ENCODE measurements at regions not wholly inside any gene's neighbourhood (a gene's known extent, or its start where the extent isn't known, plus 50 kb on each side); places are given as distances from the start of the nearest gene placed in this dataset.
A peak's percentile ranks its signal among the peaks of the same experiment; 100 is the strongest.

- H3K9me3 Mint-ChIP-seq = no peaks in the 10 kb centered on the region
- no peak for DNase-seq
- no peaks in the 10 kb centered on the region for H3K36me3 Mint-ChIP-seq (ENCODE audit: low read depth)
- peak overlapping the region; percentile 30 for H3K27ac Mint-ChIP-seq
- H3K4me1 Mint-ChIP-seq = no peaks in the 10 kb centered on the region
- TF ChIP-seq CTCF (IDR thresholded peaks at IDR 0.05) = no peak
- no peaks in the 10 kb centered on the region for H3K27me3 Mint-ChIP-seq (ENCODE audit: low read depth, poor library complexity)
- H3K4me3 Mint-ChIP-seq = no peak overlapping the region
Observed at GRCh38 chr5:60520451-60521227, 179.3 kb downstream of the DEPDC1B start.

DNA sequence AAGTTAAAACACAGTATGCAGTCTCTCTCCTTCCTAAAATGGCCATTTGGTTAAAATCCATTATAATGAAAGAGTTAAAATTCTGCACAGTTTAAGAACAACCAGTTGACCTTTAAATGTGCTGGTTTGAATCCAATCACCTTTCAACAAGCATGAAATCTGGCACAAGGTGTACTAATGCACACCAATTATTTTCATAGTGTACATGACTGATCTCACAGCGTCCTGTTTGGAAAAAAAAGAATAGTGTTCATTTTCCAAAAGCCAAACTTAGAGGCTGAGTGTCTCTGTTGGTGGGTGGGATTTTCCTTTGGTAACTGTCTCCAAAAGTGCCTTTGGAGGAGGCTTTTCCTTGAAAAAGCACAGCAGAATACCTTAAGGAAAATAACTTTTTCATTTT is 180.6 kb downstream of the DEPDC1B start:
- Mint-ChIP-seq H3K36me3 (ENCODE audit: low read depth) (no peaks in the 10 kb centered on the region), H3K4me3 (no peak overlapping the region), H3K27me3 (ENCODE audit: low read depth, poor library complexity) (no peaks in the 10 kb centered on the region), H3K27ac (no peak overlapping the region), H3K9me3 (no peaks in the 10 kb centered on the region), H3K4me1 (no peaks in the 10 kb centered on the region)
- TF ChIP-seq CTCF (IDR thresholded peaks at IDR 0.05) = no peak
- no peak for DNase-seq

DNA sequence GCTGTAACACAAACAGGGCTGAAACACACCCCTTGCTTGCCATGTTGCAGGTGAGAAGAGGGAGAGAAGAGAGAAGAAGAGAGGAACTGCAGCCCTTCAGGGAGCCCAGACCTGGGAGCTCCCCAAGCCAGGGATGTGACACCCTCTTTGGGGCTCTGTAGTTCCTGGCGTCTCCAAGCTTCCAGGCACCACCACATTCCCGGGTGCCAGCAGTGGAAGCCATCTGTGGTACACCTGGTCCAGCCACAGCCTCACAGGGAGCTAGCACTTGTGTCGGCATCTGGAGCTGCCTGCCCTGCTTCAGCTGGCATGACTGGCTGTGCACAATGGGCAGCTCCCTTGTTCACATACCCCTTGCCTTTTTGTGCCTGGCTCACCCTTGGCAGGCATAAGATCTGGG is 182.1 kb downstream of the DEPDC1B start:
- Mint-ChIP-seq H3K36me3 (ENCODE audit: low read depth) (no peaks in the 10 kb centered on the region), H3K27me3 (ENCODE audit: low read depth, poor library complexity) (no peaks in the 10 kb centered on the region), H3K4me1 (no peaks in the 10 kb centered on the region), H3K27ac (no peak overlapping the region), H3K9me3 (no peaks in the 10 kb centered on the region), H3K4me3 (no peak overlapping the region)
- TF ChIP-seq CTCF (IDR thresholded peaks at IDR 0.05) = no peak
- DNase-seq = no peak

GRCh38 chr5:60517094-60517694 is 182.8 kb downstream of the DEPDC1B start:
- no peaks in the 10 kb centered on the region for H3K4me1 Mint-ChIP-seq
- H3K4me3 Mint-ChIP-seq = no peak overlapping the region
- no peak for TF ChIP-seq CTCF (IDR thresholded peaks at IDR 0.05)
- no peaks in the 10 kb centered on the region for H3K27me3 Mint-ChIP-seq (ENCODE audit: low read depth, poor library complexity)
- no peak for DNase-seq
- no peaks in the 10 kb centered on the region for H3K9me3 Mint-ChIP-seq
- no peaks in the 10 kb centered on the region for H3K36me3 Mint-ChIP-seq (ENCODE audit: low read depth)
- H3K27ac Mint-ChIP-seq = no peak overlapping the region

DNA sequence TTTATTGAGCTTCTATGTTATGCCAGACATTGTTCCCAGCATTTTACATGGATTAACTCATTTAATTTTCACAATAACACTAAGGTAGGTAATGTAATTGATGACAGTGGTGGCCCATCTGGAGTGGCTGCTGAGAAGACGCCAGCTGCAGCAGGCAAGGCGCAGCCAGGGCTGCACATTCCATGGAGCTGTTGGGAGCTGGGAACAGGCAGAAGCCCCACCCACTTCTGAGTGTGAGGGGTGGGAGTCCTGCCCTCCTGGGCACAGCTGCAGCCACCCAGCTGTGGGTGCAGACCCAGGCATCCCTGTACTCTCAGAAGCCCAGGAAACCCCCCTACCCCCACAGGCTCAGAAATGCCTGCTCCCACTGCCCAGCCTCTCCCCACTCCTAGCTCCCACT is 183.3 kb downstream of the DEPDC1B start:
- no peaks in the 10 kb centered on the region for H3K36me3 Mint-ChIP-seq (ENCODE audit: low read depth)
- H3K9me3 Mint-ChIP-seq = no peaks in the 10 kb centered on the region
- no peak overlapping the region for H3K4me3 Mint-ChIP-seq
- no peaks in the 10 kb centered on the region for H3K27me3 Mint-ChIP-seq (ENCODE audit: low read depth, poor library complexity)
- no peak for DNase-seq
- H3K27ac Mint-ChIP-seq = no peak overlapping the region
- H3K4me1 Mint-ChIP-seq = no peaks in the 10 kb centered on the region
- no peak for TF ChIP-seq CTCF (IDR thresholded peaks at IDR 0.05)

DNA sequence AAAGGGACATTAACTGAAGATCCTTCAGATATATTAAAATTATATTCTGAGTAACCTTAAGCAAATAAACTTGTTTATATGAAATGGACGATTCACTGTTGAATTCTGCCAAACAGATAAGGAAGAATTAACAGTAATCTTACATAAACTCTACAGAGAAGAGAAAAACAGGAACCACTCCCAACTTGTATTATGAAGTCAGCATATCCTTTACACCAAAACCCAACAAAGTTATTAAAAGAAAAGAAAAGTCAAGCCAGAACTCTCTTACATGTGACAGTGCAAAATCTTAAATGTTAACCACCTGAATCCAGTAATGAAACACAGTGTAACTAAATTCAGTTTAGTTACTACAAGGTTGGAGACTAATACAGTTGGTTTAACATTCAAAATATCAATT is 185.8 kb downstream of the DEPDC1B start:
- no peak for TF ChIP-seq CTCF (IDR thresholded peaks at IDR 0.05)
- DNase-seq = no peak
- Mint-ChIP-seq H3K27ac (no peak overlapping the region), H3K4me3 (no peak overlapping the region), H3K27me3 (ENCODE audit: low read depth, poor library complexity) (no peaks in the 10 kb centered on the region), H3K9me3 (no peaks in the 10 kb centered on the region), H3K4me1 (peaks cover 5% of the 10 kb centered on the region), H3K36me3 (ENCODE audit: low read depth) (no peaks in the 10 kb centered on the region)
